Type B pancreatic cell (in vitro differentiated cells): ENCODE measurements at regions not wholly inside any gene's neighbourhood (a gene's known extent, or its start where the extent isn't known, plus 50 kb on each side); places are given as distances from the start of the nearest gene placed in this dataset.

Source experiments
- DNase-seq: peaks from one replicate; pipeline ENCODE4 v3.0.0; 2021; ENCODE audit warnings: mixed read lengths; ENCODE audit not compliant: unreplicated experiment; ENCODE audit errors: extremely low spot score
- H3K27ac Mint-ChIP-seq: 2 replicates; pipeline ENCODE4 v1.8.0; 2021; ENCODE audit warnings: mild to moderate bottlenecking, mixed read lengths
- H3K27me3 Mint-ChIP-seq: 2 replicates; pipeline ENCODE4 v1.8.0; 2021; ENCODE audit warnings: mixed read lengths
- H3K36me3 Mint-ChIP-seq: 2 replicates; pipeline ENCODE4 v1.8.0; 2021; ENCODE audit warnings: mixed read lengths
- H3K4me1 Mint-ChIP-seq: one replicate; pipeline ENCODE4 v1.8.0; 2021; ENCODE audit warnings: mixed read lengths; ENCODE audit not compliant: unreplicated experiment
- H3K4me3 Mint-ChIP-seq: 2 replicates; pipeline ENCODE4 v1.8.0; 2021; ENCODE audit warnings: mild to moderate bottlenecking, mixed read lengths
- H3K9me3 Mint-ChIP-seq: 2 replicates; pipeline ENCODE4 v1.8.0; 2021; ENCODE audit warnings: mixed read lengths
- TF ChIP-seq, protein P1 (sequence below): fragments of 200-600 bp; sonication (generic); conservative IDR thresholded peaks from 2 replicates; pipeline ENCODE4 v1.5.0; 2021; ENCODE audit warnings: antibody characterized with exemption, mild to moderate bottlenecking

DNA sequence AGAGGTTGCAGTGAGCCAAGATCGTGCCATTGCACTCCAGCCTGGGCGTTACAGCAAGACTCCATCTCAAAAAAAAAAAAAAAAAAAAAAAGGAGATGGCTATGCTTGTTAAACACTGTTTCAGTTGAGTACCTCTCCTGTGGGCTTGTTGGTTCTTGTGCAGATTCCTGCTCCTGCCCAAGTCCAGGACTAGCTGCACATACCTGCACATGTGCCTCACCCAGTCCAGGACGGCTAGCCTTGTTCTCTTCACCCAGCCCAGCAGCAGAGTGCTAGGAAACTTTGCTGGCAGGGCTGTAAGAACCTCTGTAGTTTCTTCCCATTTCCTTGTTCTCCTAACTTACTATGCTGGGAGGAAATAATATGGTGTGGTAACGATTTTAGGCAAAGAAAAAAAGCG is 234.1 kb upstream of the DMRT1 start:
- Mint-ChIP-seq H3K27ac (no peak overlapping the region), H3K9me3 (no peaks in the 10 kb centered on the region), H3K4me3 (no peak overlapping the region), H3K4me1 (peaks cover 13% of the 10 kb centered on the region), H3K36me3 (peaks cover 15% of the 10 kb centered on the region), H3K27me3 (no peaks in the 10 kb centered on the region)
- TF ChIP-seq, protein P1, sequence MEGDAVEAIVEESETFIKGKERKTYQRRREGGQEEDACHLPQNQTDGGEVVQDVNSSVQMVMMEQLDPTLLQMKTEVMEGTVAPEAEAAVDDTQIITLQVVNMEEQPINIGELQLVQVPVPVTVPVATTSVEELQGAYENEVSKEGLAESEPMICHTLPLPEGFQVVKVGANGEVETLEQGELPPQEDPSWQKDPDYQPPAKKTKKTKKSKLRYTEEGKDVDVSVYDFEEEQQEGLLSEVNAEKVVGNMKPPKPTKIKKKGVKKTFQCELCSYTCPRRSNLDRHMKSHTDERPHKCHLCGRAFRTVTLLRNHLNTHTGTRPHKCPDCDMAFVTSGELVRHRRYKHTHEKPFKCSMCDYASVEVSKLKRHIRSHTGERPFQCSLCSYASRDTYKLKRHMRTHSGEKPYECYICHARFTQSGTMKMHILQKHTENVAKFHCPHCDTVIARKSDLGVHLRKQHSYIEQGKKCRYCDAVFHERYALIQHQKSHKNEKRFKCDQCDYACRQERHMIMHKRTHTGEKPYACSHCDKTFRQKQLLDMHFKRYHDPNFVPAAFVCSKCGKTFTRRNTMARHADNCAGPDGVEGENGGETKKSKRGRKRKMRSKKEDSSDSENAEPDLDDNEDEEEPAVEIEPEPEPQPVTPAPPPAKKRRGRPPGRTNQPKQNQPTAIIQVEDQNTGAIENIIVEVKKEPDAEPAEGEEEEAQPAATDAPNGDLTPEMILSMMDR, result no peak
- DNase-seq, result no peak

DNA sequence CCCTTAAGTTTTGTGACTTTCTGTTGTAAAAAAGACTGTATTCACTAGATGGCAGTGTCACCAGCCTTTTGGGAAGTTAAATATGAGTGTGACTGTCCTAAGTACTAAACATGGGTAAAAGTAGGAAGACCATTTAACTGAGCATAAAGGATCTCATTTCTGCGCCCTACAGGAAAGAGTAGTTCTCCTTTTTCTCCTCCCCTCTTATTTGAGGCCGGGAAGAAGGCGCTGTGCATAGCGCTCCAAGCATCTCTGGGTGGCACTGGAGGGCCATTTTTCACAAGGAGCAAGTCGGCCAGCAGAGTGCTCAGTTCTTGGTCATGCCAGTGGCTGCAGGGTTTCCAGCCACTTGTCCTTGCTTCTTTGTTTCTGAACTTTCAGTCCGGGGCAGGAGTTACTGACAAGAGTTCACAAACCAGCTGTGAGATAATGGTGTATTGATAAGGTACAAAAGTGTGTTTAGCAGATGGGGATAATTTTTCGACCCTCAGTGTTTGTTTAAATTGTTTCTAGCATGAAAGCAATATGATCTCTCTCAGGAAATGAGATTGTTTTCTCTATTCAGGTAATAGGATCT is 227.6 kb upstream of the DMRT1 start:
- Mint-ChIP-seq H3K27ac (peak overlapping the region; percentile 76), H3K4me1 (peaks cover 28% of the 10 kb centered on the region), H3K4me3 (peak overlapping the region; percentile 71), H3K36me3 (no peaks in the 10 kb centered on the region), H3K27me3 (no peaks in the 10 kb centered on the region), H3K9me3 (no peaks in the 10 kb centered on the region)
- DNase-seq, result no peak
- TF ChIP-seq, protein P1, result peak; percentile 82

DNA sequence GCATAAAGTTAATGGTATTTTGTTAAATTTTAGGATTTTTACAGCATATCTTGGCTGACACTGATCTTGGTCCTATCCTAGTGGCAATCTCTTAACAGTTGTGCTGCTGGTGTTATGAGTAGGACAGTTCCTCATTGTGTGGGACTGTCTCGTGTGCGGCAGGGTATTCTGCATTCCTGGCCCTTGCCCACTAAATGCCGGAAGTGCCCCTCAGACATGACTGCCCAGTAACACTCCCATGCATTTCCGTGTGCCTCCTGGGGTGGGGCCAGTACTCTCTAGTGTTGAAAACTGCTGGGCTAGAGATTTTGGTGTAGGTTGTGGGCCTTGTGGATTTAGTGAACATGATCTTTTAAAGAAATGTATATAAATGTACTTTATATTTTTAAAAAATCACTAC is 227.1 kb upstream of the DMRT1 start:
- Mint-ChIP-seq H3K9me3 (no peaks in the 10 kb centered on the region), H3K27ac (no peak overlapping the region), H3K4me3 (peak overlapping the region; percentile 39), H3K27me3 (no peaks in the 10 kb centered on the region), H3K36me3 (no peaks in the 10 kb centered on the region), H3K4me1 (peaks cover 32% of the 10 kb centered on the region)
- DNase-seq, result no peak
- TF ChIP-seq, protein P1, result no peak

DNA sequence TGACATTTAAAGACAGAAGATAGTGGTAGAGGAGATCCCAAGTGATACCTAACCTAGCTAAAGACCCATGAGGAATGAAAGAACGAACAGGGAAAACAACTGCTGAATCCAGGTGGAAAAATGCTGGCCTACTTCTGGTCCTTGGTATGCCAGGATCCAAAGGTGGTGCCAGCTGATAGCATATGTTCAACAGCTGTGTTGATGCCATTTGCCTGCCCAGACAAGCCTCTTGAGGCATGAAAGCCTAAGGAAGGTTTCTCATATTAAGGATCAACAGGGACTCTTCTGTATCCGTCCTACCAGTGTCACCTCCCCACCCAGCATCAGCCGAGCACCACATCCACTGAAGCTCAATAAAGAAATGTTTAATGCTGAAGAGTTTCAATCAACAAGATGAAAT is 225.7 kb upstream of the DMRT1 start:
- H3K4me1 Mint-ChIP-seq, result peaks cover 33% of the 10 kb centered on the region
- H3K36me3 Mint-ChIP-seq, result no peaks in the 10 kb centered on the region
- TF ChIP-seq, protein P1, result no peak
- H3K27me3 Mint-ChIP-seq, result no peaks in the 10 kb centered on the region
- H3K27ac Mint-ChIP-seq, result no peak overlapping the region
- DNase-seq, result no peak
- H3K9me3 Mint-ChIP-seq, result no peaks in the 10 kb centered on the region
- H3K4me3 Mint-ChIP-seq, result no peak overlapping the region

DNA sequence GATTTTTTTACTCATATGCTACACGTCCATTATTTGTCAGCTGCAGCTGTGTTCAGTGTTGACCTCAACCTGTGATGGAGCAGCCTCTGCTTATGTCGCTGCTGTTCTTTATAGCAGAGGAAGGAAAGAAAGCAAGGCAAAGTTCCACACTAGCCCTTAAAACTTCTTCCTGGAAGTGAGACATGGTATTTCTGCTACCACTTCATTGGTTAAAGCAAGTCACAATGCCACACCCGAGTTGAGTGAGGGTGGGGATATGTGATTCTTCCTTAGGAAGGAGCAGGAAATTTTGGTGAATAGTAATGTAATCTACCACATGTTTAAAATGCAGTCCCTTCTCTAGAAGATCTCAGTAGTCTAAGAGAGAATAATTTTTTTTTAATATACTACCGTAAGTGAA is 224.8 kb upstream of the DMRT1 start:
- H3K27ac Mint-ChIP-seq, result peak overlapping the region; percentile 11
- TF ChIP-seq, protein P1, result no peak
- no peaks in the 10 kb centered on the region for H3K9me3 Mint-ChIP-seq
- H3K27me3 Mint-ChIP-seq, result no peaks in the 10 kb centered on the region
- H3K4me3 Mint-ChIP-seq, result no peak overlapping the region
- H3K4me1 Mint-ChIP-seq, result peaks cover 40% of the 10 kb centered on the region
- no peak for DNase-seq
- H3K36me3 Mint-ChIP-seq, result no peaks in the 10 kb centered on the region
